Kidney (tissue), 13 donors: ENCODE measurements at regions not wholly inside any gene's neighbourhood (a gene's known extent, or its start where the extent isn't known, plus 50 kb on each side); places are given as distances from the start of the nearest gene placed in this dataset.

Experiments
- DNase-seq, 5 donors: peaks; one replicate each; pipeline ENCODE4 v3.0.0-alpha.2; 2013 to 2020
- FAIRE-seq: peaks from 2 replicates; lab custom pipeline; 2012; peaks lifted over from hg19 to GRCh38; lab: Jason Lieb, UNC
- H3K27ac ChIP-seq, 2 donors: one replicate each; pipeline ENCODE4 v1.7.0; 2013; ENCODE audit warnings: low read depth in 2 of 2, low read length in 2 of 2, inconsistent platforms in 1 of 2
- H3K27me3 ChIP-seq: one replicate; pipeline ENCODE4 v1.7.1; 2013; ENCODE audit warnings: low read length, inconsistent platforms; ENCODE audit not compliant: control insufficient read depth, insufficient read depth
- H3K36me3 ChIP-seq, 3 donors: one replicate each; pipeline versions ENCODE4 v1.7.0 to v1.7.1; 2013; ENCODE audit warnings: low read length in 3 of 3, control low read depth in 1 of 3, inconsistent platforms in 1 of 3; ENCODE audit not compliant: insufficient read depth in 3 of 3, control insufficient read depth in 2 of 3
- H3K4me1 ChIP-seq, 3 donors: one replicate each; pipeline versions ENCODE4 v1.7.0 to v1.7.1; 2013; ENCODE audit warnings: low read length in 3 of 3, inconsistent platforms in 1 of 3, low read depth in 1 of 3; ENCODE audit not compliant: control insufficient read depth in 2 of 3, insufficient read depth in 2 of 3
- H3K4me3 ChIP-seq, 3 donors: one replicate each; pipeline versions ENCODE4 v1.7.0 to v1.8.1; 2013; ENCODE audit warnings: low read length in 3 of 3, control low read depth in 1 of 3, inconsistent platforms in 1 of 3
- H3K9ac ChIP-seq, 3 donors: one replicate each; pipeline versions ENCODE4 v1.7.0 to v1.7.1; 2013; ENCODE audit warnings: low read length in 3 of 3, control low read depth in 1 of 3, inconsistent platforms in 1 of 3
- H3K9me3 ChIP-seq, 3 donors: one replicate each; pipeline versions ENCODE4 v1.7.0 to v1.7.1; 2013; ENCODE audit warnings: low read length in 3 of 3, control low read depth in 1 of 3, inconsistent platforms in 1 of 3; ENCODE audit not compliant: control insufficient read depth in 2 of 3, insufficient read depth in 1 of 3
- intact Hi-C: fragments of 100-400 bp; cut with DNase I; formaldehyde crosslinking; loops from one replicate; pipeline ENCODE4 v1.11.1; 2022
- TF ChIP-seq, protein P1 (sequence below): IDR thresholded peaks from 3 replicates; pipeline ENCODE4 v1.5.1; 2012; ENCODE audit warnings: mild to moderate bottlenecking, moderate library complexity, borderline replicate concordance; ENCODE audit not compliant: insufficient read depth; ENCODE audit errors: extremely low read depth
- donor health status: control.
- donor health status: control.
- donor health status: control.
- donor health status: control.
- donor health status: control.
- donor health status: DM: yes; HTN: yes; CAD: no.
- donor health status: Normal renal cell carcinoma (clear cell type).

DNA sequence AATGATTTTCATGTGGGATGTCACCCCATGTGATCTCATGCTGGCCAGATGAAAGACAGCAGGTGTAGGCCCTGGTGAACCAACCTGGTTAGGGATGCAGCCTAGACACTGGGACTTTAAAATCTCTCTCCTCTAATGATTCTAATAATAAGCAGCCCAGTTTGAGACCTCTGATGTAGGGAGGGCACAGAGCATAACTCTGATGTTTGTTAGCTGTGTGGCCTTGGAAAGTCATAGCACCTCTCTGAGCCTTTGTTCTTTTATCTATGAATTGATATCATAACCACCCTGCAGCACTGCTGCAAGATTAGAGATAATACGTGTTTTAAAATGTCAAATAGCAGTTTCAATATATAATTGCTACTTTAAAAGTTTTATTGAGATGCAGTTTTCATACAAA lies 106.0 kb downstream of the RPL22L1 start:
- TF ChIP-seq, protein P1, sequence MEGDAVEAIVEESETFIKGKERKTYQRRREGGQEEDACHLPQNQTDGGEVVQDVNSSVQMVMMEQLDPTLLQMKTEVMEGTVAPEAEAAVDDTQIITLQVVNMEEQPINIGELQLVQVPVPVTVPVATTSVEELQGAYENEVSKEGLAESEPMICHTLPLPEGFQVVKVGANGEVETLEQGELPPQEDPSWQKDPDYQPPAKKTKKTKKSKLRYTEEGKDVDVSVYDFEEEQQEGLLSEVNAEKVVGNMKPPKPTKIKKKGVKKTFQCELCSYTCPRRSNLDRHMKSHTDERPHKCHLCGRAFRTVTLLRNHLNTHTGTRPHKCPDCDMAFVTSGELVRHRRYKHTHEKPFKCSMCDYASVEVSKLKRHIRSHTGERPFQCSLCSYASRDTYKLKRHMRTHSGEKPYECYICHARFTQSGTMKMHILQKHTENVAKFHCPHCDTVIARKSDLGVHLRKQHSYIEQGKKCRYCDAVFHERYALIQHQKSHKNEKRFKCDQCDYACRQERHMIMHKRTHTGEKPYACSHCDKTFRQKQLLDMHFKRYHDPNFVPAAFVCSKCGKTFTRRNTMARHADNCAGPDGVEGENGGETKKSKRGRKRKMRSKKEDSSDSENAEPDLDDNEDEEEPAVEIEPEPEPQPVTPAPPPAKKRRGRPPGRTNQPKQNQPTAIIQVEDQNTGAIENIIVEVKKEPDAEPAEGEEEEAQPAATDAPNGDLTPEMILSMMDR = no peak
- FAIRE-seq (no peak), DNase-seq (no peak)
- Histone ChIP-seq H3K4me3 (no peak overlapping the region), H3K27me3 (no peaks in the 10 kb centered on the region), H3K9me3 (no peaks in the 10 kb centered on the region), H3K9ac (no peak overlapping the region), H3K36me3 (no peaks in the 10 kb centered on the region), H3K4me1 (peaks cover 0 to 3% (median 2%) of the 10 kb centered on the region in 3 donors), H3K27ac (no peak overlapping the region)
- intact Hi-C loops = no loop called here

DNA sequence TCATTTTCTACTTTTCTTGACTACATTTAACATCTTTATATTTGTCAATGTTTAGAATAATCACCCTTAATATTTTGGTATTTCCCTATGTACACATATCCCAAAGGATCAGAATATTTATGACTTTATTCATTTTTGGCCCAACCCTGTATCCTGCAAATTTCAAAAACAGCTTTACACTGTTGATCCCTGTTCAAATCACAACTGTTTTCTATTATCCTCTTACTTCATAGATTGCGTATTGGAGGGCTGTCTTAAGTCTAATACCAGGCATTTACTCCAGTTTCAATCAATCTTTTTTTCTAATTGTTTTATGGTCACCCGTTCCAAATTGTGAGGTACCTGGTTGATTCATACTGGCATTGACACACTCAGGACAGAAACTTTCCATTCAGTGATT lies 107.9 kb downstream of the RPL22L1 start:
- no peak overlapping the region for H3K4me3 ChIP-seq
- no peaks in the 10 kb centered on the region for H3K27me3 ChIP-seq
- no peak overlapping the region for H3K27ac ChIP-seq
- no peak overlapping the region for H3K9ac ChIP-seq
- no peak for DNase-seq
- peaks cover 0 to 3% (median 0%) of the 10 kb centered on the region in 3 donors for H3K4me1 ChIP-seq
- TF ChIP-seq, protein P1 = no peak
- no peaks in the 10 kb centered on the region for H3K36me3 ChIP-seq
- no peaks in the 10 kb centered on the region for H3K9me3 ChIP-seq
- intact Hi-C loops = no loop called here
- no peak for FAIRE-seq

DNA sequence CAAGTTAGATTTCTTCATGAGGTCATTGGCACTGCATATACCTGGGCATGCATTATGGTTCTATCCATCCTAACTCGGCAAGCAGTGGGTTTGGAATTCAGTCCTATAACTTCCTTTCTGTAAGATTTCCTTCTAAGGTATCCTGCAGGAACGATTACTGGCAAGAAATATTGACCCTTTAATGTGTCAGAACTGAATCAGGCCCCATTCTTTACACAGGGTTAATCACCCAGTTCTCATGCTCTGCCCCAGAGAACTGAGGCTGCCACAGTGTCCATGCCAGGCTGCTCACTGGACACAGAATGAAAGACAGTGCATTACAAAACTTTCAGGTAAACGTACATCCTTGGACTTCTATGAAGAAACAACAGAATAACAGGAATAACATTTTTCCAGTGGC lies 108.9 kb downstream of the RPL22L1 start:
- Histone ChIP-seq H3K4me1 (peaks cover 0 to 3% (median 0%) of the 10 kb centered on the region in 3 donors), H3K9me3 (no peaks in the 10 kb centered on the region), H3K27me3 (no peaks in the 10 kb centered on the region), H3K36me3 (no peaks in the 10 kb centered on the region), H3K4me3 (no peak overlapping the region), H3K27ac (no peak overlapping the region), H3K9ac (no peak overlapping the region)
- TF ChIP-seq, protein P1 = no peak
- DNase-seq (no peak), FAIRE-seq (no peak)
- intact Hi-C loops = no loop called here

DNA sequence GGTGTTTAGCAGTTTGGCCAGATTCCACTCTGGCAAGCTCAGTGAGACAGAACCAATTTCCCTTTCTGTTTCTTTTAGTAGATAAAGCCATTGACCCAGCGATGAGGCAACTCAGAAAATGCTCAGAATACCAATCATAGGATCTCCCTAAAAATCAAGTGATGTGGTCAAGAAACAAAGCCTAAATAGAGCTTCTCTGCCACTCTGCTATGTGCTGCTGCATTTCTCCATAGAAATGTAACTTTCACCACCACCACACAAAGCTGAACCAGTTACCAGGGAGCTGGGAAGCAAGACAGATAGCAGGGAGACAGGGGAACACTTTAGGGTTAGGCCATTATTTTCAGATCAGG lies 109.8 kb downstream of the RPL22L1 start:
- DNase-seq = no peak
- no peak overlapping the region for H3K4me3 ChIP-seq
- TF ChIP-seq, protein P1 = no peak
- H3K36me3 ChIP-seq = no peaks in the 10 kb centered on the region
- no peaks in the 10 kb centered on the region for H3K27me3 ChIP-seq
- FAIRE-seq = no peak
- no peak overlapping the region for H3K9ac ChIP-seq
- H3K27ac ChIP-seq = no peak overlapping the region
- no peaks in the 10 kb centered on the region for H3K9me3 ChIP-seq
- intact Hi-C loops = no loop called here
- H3K4me1 ChIP-seq = peaks cover 0 to 3% (median 0%) of the 10 kb centered on the region in 3 donors
